ENCODE measurements at regions not wholly inside any gene's neighbourhood (a gene's known extent, or its start where the extent isn't known, plus 50 kb on each side); places are given as distances from the start of the nearest gene placed in this dataset.

GRCh38 chr2:7573166-7573825 is 656.1 kb downstream of the RNF144A start:
- Histone ChIP-seq H3K79me2 (ENCODE audit: insufficient read depth, low read length) (no peaks in the 10 kb centered on the region), H2AFZ (ENCODE audit: insufficient read depth, low read depth, low read length, poor library complexity, severe bottlenecking) (no peak overlapping the region), H3K9ac (ENCODE audit: insufficient read depth, low read length, poor library complexity, severe bottlenecking) (no peak overlapping the region), H4K20me1 (ENCODE audit: insufficient read depth, low read length) (no peaks in the 10 kb centered on the region), H3K4me2 (replicated peaks; ENCODE audit: extremely low read depth, low read length, poor library complexity, severe bottlenecking) (no peak overlapping the region), H3K27ac (ENCODE audit: low read depth in 1 of 2, low read length in 2 of 2) (no peak overlapping the region), H3K4me1 (ENCODE audit: control insufficient read depth in 1 of 2, insufficient read depth in 2 of 2, low read length in 2 of 2) (no peaks in the 10 kb centered on the region), H3K27me3 (ENCODE audit: control insufficient read depth in 2 of 2, insufficient read depth in 2 of 2, low read length in 2 of 2) (peaks cover 0 to 2% of the 10 kb centered on the region in 2 donors), H3K4me3 (replicated peaks in 1 of 3; ENCODE audit: low read depth in 2 of 3, low read length in 3 of 3) (no peak overlapping the region), H3K36me3 (replicated peaks in 1 of 2; ENCODE audit: control insufficient read depth in 1 of 2, insufficient read depth in 2 of 2, low read length in 2 of 2) (no peaks in the 10 kb centered on the region), H3K9me3 (replicated peaks in 1 of 2; ENCODE audit: control insufficient read depth in 1 of 2, insufficient read depth in 1 of 2, low read length in 2 of 2) (peaks cover 5 to 11% of the 10 kb centered on the region in 2 donors)
- Mint-ChIP-seq H3K4me3 (no peak overlapping the region), H3K27me3 (ENCODE audit: low read depth in 3 of 3) (peaks cover 0 to 6% (median 2%) of the 10 kb centered on the region in 3 donors), H3K27ac (no peak overlapping the region), H3K9me3 (peaks cover 5 to 17% (median 14%) of the 10 kb centered on the region in 7 donors), H3K36me3 (no peaks in the 10 kb centered on the region), H3K4me1 (no peaks in the 10 kb centered on the region)
- whole genome bisulfite sequencing (ENCODE audit: insufficient coverage) = 67% methylated on average over 1 of the region's 6 CpGs
- intact Hi-C loops (cut with micrococcal nuclease) = no loop called here
- TF ChIP-seq, protein P1, sequence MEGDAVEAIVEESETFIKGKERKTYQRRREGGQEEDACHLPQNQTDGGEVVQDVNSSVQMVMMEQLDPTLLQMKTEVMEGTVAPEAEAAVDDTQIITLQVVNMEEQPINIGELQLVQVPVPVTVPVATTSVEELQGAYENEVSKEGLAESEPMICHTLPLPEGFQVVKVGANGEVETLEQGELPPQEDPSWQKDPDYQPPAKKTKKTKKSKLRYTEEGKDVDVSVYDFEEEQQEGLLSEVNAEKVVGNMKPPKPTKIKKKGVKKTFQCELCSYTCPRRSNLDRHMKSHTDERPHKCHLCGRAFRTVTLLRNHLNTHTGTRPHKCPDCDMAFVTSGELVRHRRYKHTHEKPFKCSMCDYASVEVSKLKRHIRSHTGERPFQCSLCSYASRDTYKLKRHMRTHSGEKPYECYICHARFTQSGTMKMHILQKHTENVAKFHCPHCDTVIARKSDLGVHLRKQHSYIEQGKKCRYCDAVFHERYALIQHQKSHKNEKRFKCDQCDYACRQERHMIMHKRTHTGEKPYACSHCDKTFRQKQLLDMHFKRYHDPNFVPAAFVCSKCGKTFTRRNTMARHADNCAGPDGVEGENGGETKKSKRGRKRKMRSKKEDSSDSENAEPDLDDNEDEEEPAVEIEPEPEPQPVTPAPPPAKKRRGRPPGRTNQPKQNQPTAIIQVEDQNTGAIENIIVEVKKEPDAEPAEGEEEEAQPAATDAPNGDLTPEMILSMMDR (IDR thresholded peaks at IDR 0.05) = no peak
- no peak for DNase-seq

- Histone ChIP-seq H3K4me1 (ENCODE audit: control insufficient read depth in 1 of 2, insufficient read depth in 2 of 2, low read length in 2 of 2) (no peaks in the 10 kb centered on the region), H3K4me2 (replicated peaks; ENCODE audit: extremely low read depth, low read length, poor library complexity, severe bottlenecking) (no peak overlapping the region), H3K79me2 (ENCODE audit: insufficient read depth, low read length) (no peaks in the 10 kb centered on the region), H3K27ac (ENCODE audit: low read depth in 1 of 2, low read length in 2 of 2) (no peak overlapping the region), H3K4me3 (replicated peaks in 1 of 3; ENCODE audit: low read depth in 2 of 3, low read length in 3 of 3) (no peak overlapping the region), H4K20me1 (ENCODE audit: insufficient read depth, low read length) (no peaks in the 10 kb centered on the region), H3K27me3 (ENCODE audit: control insufficient read depth in 2 of 2, insufficient read depth in 2 of 2, low read length in 2 of 2) (peaks cover 0 to 2% of the 10 kb centered on the region in 2 donors), H3K9ac (ENCODE audit: insufficient read depth, low read length, poor library complexity, severe bottlenecking) (no peak overlapping the region), H3K9me3 (replicated peaks in 1 of 2; ENCODE audit: control insufficient read depth in 1 of 2, insufficient read depth in 1 of 2, low read length in 2 of 2) (peaks cover 5 to 12% of the 10 kb centered on the region in 2 donors), H2AFZ (ENCODE audit: insufficient read depth, low read depth, low read length, poor library complexity, severe bottlenecking) (no peak overlapping the region), H3K36me3 (replicated peaks in 1 of 2; ENCODE audit: control insufficient read depth in 1 of 2, insufficient read depth in 2 of 2, low read length in 2 of 2) (no peaks in the 10 kb centered on the region)
- Mint-ChIP-seq H3K9me3 (peaks cover 5 to 28% (median 15%) of the 10 kb centered on the region in 7 donors), H3K27me3 (ENCODE audit: low read depth in 3 of 3) (peaks cover 0 to 9% (median 2%) of the 10 kb centered on the region in 3 donors), H3K27ac (no peak overlapping the region), H3K36me3 (no peaks in the 10 kb centered on the region), H3K4me3 (no peak overlapping the region), H3K4me1 (no peaks in the 10 kb centered on the region)
- intact Hi-C loops (cut with micrococcal nuclease) = no loop called here
- no peak for DNase-seq
- TF ChIP-seq, protein P1 (IDR thresholded peaks at IDR 0.05) = no peak
- 91% methylated on average over 2 of the region's 4 CpGs for WGBS (ENCODE audit: insufficient coverage)
Measured at GRCh38 chr2:7574385-7574784, 657.2 kb downstream of the RNF144A start.

Data from CD14-positive monocyte (primary cell).